ENCODE measurements at regions not wholly inside any gene's neighbourhood (a gene's known extent, or its start where the extent isn't known, plus 50 kb on each side); places are given as distances from the start of the nearest gene placed in this dataset.

GRCh38 chr11:109869536-109869935 is 223.7 kb upstream of the ZC3H12C start:
- 81 to 96% (median 93%) methylated on average over 2 of the region's 2 CpGs for WGBS, 5 donors
- H3K9me3 ChIP-seq: peaks cover 0 to 7% (median 6%) of the 10 kb centered on the region in 8 donors
- no peak overlapping the region for H3K4me3 ChIP-seq
- DNase-seq: no peak
- peaks cover 0 to 7% (median 0%) of the 10 kb centered on the region in 6 donors for H3K4me1 ChIP-seq
- no peak overlapping the region for H3K27ac ChIP-seq
- H3K27me3 ChIP-seq (replicated peaks in 1 of 7): no peaks in the 10 kb centered on the region
- no peak for TF ChIP-seq POLR2AphosphoS5 (IDR thresholded peaks at IDR 0.05)
- intact Hi-C loops (cut with DNase I; ENCODE audit: low total_unique reads): no loop called here
- no peaks in the 10 kb centered on the region for H3K36me3 ChIP-seq

GRCh38 chr11:109870297-109870696 is 222.9 kb upstream of the ZC3H12C start:
- Histone ChIP-seq H3K4me1 (peaks cover 0 to 2% (median 0%) of the 10 kb centered on the region in 6 donors), H3K4me3 (no peak overlapping the region), H3K27me3 (replicated peaks in 1 of 7) (no peaks in the 10 kb centered on the region), H3K27ac (no peak overlapping the region), H3K9me3 (peaks cover 0 to 7% (median 6%) of the 10 kb centered on the region in 8 donors), H3K36me3 (no peaks in the 10 kb centered on the region)
- no peak for DNase-seq
- intact Hi-C loops (cut with DNase I; ENCODE audit: low total_unique reads): no loop called here
- TF ChIP-seq POLR2A (IDR thresholded peaks at IDR 0.05): no peak
- 83 to 92% (median 84%) methylated on average over 6 of the region's 6 CpGs for WGBS, 5 donors

DNA sequence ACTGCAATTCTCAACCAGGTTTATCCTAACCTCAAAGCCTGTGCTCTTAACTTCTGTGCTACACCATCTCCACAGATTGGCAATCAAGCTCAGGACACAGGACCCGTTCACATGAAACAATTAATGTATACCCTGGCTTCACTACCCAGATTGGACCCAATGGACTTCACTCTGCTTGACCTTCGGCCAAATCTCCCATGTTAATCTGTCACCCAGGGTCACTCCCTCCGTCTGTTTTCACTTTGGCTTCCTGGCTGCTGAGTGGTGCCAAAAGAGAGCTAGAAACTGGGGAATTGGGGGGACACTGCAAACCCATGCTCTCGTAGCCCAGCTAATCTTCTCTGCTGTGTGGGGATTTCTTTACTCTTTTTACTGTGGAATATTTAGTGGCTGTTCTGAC is 216.1 kb upstream of the ZC3H12C start:
- TF ChIP-seq CTCF (IDR thresholded peaks at IDR 0.05 in 8 of 11, conservative IDR thresholded peaks at IDR 0.05 in 3 of 11) (no peak), POLR2AphosphoS5 (IDR thresholded peaks at IDR 0.05) (no peak), POLR2A (IDR thresholded peaks at IDR 0.05) (no peak)
- DNase-seq: no peak
- Histone ChIP-seq H3K9me3 (peaks cover 0 to 7% (median 6%) of the 10 kb centered on the region in 8 donors), H3K4me3 (no peak overlapping the region), H3K27ac (no peak overlapping the region), H3K4me1 (no peaks in the 10 kb centered on the region), H3K36me3 (no peaks in the 10 kb centered on the region), H3K27me3 (replicated peaks in 1 of 7) (no peaks in the 10 kb centered on the region)
- intact Hi-C loops (cut with DNase I; ENCODE audit: low total_unique reads): no loop called here
- 39 to 66% (median 59%) methylated on average over 4 of the region's 4 CpGs for WGBS, 5 donors

DNA sequence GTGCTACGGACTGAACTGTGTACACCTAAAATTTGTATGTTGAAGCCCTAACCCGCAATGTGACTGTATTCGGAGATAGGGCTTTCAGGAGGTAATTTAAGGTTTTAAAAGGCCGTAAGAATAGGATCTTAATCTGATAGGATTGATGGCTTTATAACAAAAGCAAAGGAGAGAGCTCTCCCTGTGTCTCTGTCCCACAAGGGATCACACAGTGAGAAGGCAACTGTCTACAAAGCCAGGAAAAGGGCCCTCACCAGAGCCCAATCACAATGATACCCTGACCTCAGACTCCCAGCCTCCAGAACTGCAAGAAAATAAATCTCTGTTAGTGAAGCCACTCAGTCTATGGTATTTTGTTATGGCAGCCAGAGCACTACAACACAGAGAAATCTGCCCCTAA is 208.7 kb upstream of the ZC3H12C start:
- no peak for DNase-seq
- H3K27ac ChIP-seq: no peak overlapping the region
- WGBS, 5 donors: 83 to 93% (median 92%) methylated on average over 4 of the region's 4 CpGs

DNA sequence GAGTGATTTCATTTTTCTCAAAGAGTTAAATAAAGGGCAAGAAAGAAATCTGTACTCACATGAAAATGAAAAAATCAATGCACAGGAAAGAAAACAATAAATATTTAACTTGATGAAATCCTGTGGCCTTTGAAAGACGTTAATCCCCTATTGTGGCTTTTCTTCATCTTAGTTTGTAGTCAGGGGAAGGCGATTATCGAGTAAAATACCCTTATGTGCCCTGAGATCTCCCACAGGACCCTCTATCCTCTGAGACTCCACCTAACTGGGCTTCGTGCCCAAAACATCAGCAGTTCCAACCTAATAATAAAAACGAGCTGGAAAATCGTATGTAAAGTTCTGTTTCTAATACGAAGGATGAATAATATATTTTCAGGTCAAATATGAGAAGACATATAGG is 208.2 kb upstream of the ZC3H12C start:
- DNase-seq: no peak
- no peak for TF ChIP-seq POLR2AphosphoS5 (IDR thresholded peaks at IDR 0.05)
- no peak for TF ChIP-seq POLR2A (IDR thresholded peaks at IDR 0.05)
- no peak for TF ChIP-seq CTCF (IDR thresholded peaks at IDR 0.05 in 8 of 11, conservative IDR thresholded peaks at IDR 0.05 in 3 of 11)
- H3K9me3 ChIP-seq: no peaks in the 10 kb centered on the region
- no peaks in the 10 kb centered on the region for H3K27me3 ChIP-seq (replicated peaks in 1 of 7)
- no peaks in the 10 kb centered on the region for H3K4me1 ChIP-seq
- H3K27ac ChIP-seq: no peak overlapping the region
- 59 to 80% (median 76%) methylated on average over 7 of the region's 7 CpGs for WGBS, 5 donors
- H3K36me3 ChIP-seq: no peaks in the 10 kb centered on the region
- intact Hi-C loops (cut with DNase I; ENCODE audit: low total_unique reads): no loop called here
- H3K4me3 ChIP-seq: no peak overlapping the region

More for the DNA sequence above, 208.7 kb upstream of the ZC3H12C start:
- Histone ChIP-seq H3K9me3 (no peaks in the 10 kb centered on the region), H3K4me3 (no peak overlapping the region), H3K27me3 (replicated peaks in 1 of 7) (no peaks in the 10 kb centered on the region), H3K36me3 (no peaks in the 10 kb centered on the region), H3K4me1 (no peaks in the 10 kb centered on the region)
- intact Hi-C loops (cut with DNase I; ENCODE audit: low total_unique reads): no loop called here
- TF ChIP-seq POLR2A (IDR thresholded peaks at IDR 0.05): no peak
- TF ChIP-seq POLR2AphosphoS5 (IDR thresholded peaks at IDR 0.05): no peak
- no peak for TF ChIP-seq CTCF (IDR thresholded peaks at IDR 0.05 in 8 of 11, conservative IDR thresholded peaks at IDR 0.05 in 3 of 11)

Measured in spleen (tissue), 11 donors.